HG03442 (cell line): ENCODE measurements at regions not wholly inside any gene's neighbourhood (a gene's known extent, or its start where the extent isn't known, plus 50 kb on each side); places are given as distances from the start of the nearest gene placed in this dataset.

ENCODE experiments used
- ATAC-seq: cut with Tn5 transposase; IDR thresholded peaks from one replicate; pipeline ENCODE4 v1.9.1; 2021; ENCODE audit warnings: mild to moderate bottlenecking, moderate library complexity; ENCODE audit not compliant: unreplicated experiment

DNA sequence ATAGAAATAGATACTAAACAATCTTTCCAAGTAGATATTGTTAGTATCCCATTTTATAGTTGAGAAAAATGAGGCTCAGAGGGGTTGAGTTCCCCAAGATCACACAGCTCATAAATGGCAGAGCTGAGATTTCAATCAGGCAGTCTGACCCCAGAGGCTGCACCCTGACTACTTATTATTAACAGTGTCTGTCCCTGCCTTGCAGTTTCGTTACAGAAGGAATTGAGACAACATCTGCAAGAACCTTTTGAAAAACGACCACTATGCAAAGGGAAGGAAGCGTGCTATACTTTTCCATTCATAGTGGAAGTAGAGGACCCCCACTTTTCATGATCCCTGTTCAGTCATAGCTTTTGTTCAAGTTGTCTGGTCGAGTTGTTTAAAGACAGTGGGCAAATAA, 53.2 kb upstream of the SEC11C start:
- ATAC-seq = no peak

DNA sequence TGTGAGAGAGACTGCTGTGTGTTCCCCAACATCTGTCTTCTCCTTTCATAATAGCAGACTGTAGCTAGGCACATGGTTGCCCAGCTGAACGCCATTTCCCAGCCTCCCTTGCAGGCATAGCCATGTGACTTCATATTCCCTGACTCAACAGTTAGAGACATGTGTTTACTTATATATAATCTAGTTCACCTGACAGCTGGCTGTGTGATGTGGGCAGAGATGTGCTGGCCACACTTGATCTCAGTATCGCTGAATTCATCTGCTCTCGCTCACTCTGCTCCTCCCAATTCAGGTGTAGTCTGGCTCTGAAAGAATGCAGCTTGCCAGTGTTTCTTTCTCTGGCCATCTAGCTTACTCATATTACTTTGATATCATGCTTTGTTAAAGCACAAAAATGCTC, 52.3 kb upstream of the SEC11C start:
- ATAC-seq = no peak
